Iris pigment epithelial cell (primary cell): ENCODE measurements at regions not wholly inside any gene's neighbourhood (a gene's known extent, or its start where the extent isn't known, plus 50 kb on each side); places are given as distances from the start of the nearest gene placed in this dataset.

Experiments used
- DNase-seq: peaks from one replicate; pipeline ENCODE4 v3.0.0-alpha.2; 2011; ENCODE audit warnings: low read depth

- no peak for DNase-seq
Measured at GRCh38 chr3:74507691-74508090, 106.8 kb downstream of the CNTN3 start.

DNA sequence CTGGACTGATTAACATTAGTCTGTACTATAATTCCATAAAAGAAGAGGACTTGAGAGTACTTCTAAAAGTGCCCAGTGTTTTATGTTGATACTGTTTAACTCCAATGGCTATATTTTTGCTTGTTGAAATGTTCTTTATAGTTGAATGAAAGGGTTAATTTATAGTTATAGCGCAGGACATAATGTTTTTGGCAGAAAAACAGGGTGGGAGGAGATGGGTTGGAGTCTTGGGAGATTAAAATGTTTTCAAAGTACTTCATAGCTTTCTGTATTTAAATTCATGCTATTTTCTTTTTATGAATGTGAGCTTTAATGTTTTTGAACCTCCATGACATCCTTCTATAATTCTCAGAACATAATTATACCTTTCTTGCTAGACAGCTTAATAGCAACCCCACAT, 108.2 kb downstream of the CNTN3 start:
- DNase-seq: no peak

DNA sequence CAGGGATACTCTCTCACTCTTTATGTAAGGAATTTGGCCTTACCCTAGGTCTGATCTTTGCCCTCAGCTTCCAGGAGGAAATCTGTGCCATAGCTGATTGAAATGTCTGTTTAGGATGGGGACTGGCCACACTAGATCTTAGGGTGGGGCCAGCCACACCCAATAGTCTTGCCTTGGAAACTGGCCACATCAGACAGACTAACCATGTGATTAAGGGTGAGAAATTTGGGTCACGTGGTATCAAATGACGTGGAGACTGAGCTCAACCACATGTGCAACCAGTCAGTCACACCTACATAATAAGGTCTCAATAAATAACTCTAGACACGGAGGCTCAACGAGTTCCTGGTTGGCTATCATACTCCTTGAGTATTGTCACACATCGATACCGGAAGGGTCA, 113.5 kb downstream of the CNTN3 start:
- no peak for DNase-seq

DNA sequence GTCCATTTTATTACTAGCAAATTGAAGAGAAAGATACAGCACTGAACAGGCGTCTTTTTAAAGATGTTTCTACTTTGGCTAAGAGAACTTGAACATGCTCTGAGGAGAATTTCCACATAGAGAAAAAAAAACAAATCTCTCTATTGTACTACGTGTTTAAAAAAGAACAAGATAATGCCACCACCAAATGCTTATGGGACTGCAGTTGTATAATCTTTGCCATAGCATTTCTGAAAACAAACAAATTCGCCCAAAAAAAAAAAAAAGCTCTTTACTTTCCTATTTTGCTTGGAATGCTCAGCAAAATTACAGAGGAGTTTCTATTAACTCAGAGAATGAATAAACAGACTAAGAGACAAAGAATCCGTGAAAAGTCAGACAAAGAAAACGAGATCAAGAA, 114.2 kb downstream of the CNTN3 start:
- no peak for DNase-seq

- DNase-seq: peak; percentile 20
Measured at GRCh38 chr3:74491874-74492273, 122.6 kb downstream of the CNTN3 start.

DNA sequence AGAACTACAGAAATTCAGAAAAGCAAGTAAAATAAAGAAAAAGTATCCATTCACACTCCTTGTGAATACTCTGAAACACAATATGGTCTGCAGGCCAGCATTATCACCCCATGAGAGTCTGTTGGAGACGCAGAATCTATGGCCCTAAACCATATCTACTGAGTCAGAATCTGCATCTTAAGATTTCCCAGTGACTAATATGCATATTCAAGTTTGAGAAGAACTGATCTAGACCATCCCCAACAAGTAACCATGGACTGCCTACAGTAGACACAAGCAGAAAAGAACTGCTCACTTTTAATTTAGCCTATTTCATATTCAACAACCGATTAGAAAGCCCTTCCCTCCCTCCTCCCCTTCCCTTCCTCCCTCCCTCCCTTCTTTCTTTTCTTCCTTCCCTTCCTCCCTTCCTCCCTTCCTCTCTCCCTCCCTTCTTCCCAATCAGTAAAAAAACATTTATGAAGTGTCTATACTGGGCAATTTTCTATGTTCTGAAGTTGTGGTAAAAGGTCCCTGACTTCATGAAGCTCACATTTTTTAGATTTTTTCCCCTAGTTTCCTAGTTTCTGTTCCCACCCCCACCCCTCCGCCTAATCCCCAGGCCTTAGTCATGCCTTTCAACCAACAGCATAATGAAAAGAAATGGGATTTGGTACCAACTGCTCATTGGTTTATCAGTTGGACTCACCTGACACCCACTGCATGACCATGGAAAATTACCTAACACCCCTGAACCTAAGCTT, 125.2 kb downstream of the CNTN3 start:
- peak; percentile 19 for DNase-seq

DNA sequence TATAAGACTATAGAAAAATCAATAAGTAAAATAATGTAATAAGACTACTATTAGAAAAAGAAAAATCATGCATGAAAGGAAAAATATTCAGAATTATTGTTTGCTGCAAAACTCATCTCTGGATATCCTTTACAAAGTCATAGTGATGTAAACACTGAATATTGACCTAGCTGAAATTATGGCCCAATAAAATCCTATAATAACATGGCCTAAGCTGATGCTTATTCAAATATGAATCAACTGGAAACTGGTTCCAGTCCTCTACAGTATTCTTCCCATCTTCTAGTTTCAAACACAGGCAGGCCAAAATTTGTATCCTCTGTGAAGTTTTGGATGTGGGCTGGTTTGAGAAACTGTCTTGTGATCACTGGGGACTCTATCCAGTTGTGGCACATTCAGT, 134.5 kb downstream of the CNTN3 start:
- DNase-seq: no peak

- no peak for DNase-seq
Measured at GRCh38 chr3:74470313-74470712, 144.1 kb downstream of the CNTN3 start.

DNA sequence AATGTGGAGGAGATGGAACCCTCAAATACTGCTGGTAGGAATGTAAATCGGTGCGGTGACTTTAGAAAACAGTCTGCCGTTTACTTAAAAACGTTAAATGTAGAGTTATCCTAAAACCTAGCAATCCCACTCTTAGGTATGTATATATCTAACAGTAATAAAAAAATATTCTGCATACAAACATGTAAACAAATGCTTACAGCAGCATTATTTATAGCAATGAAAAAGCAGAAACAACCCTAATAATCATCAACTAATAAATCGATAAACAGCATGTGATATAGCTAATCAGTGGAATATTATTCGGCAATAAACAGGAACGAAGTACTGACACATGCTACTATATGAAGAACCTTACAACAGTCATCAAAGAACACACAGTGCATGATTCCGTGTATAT, 144.7 kb downstream of the CNTN3 start:
- no peak for DNase-seq

GRCh38 chr3:74469151-74469550, 145.3 kb downstream of the CNTN3 start:
- DNase-seq: peak; percentile 22

- DNase-seq: peak; percentile 28
Measured at GRCh38 chr3:74465715-74466410, 148.6 kb downstream of the CNTN3 start.

- no peak for DNase-seq
Measured at GRCh38 chr3:74463515-74463914, 150.9 kb downstream of the CNTN3 start.

- DNase-seq: no peak
Measured at GRCh38 chr3:74456166-74456565, 158.3 kb downstream of the CNTN3 start.

DNA sequence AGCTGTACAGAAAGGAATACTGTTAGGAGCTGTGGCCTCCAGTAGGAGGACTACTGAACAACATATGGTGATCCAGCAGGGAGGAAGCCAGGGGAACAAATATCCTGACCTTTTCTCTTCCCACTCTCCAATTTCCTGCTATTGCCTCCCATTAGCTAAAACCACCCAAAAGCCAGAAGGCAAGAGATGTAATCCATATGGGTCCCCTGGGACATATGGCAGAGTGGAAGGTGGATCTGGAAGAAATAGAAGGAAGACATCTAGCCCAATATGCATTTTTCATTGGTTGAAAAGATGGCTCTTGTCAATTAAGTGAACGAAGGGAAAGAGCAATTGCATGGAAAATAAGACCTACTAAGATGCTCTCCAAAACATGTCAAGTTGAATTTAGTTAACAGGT, 167.2 kb downstream of the CNTN3 start:
- DNase-seq: no peak

GRCh38 chr3:74445541-74445940, 168.9 kb downstream of the CNTN3 start:
- no peak for DNase-seq

GRCh38 chr3:74443102-74443501, 171.4 kb downstream of the CNTN3 start:
- DNase-seq: peak; percentile 20

DNA sequence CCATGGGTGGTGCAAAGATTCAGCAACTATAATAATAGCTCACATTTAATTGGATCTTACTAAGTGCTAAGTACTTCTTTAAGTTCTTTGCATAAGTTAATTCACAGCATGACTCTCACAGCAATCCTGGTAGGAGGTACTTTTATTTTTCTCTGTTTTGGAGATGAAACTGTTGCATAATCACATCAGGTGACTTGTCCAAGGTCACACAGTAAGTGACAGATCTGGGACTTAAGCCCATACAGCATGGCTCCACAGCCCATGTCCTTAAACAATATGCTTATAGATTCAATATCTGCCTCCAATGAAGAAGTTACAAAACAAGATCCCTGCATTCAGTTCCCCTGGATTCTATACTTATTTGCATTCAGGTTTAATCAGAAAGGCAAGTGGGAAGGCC, 171.8 kb downstream of the CNTN3 start:
- DNase-seq: no peak

DNA sequence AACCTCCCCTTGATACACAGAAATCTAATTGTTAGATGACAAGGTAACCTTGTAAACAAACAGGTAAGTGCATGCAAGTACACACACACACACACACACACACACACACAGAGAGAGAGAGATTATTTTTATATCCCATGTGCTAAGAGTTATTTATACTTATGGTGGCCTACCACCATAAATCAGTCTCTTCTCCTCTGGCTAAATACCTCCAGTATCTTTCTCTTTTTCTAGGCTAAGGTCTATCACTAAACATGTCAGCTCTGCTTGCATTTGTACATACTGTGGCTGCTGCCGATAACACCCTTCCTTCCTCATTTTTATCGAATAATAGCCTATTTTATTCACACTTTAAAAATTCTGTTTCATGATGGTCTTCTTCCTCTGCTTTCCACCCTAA, 172.4 kb downstream of the CNTN3 start:
- no peak for DNase-seq

DNA sequence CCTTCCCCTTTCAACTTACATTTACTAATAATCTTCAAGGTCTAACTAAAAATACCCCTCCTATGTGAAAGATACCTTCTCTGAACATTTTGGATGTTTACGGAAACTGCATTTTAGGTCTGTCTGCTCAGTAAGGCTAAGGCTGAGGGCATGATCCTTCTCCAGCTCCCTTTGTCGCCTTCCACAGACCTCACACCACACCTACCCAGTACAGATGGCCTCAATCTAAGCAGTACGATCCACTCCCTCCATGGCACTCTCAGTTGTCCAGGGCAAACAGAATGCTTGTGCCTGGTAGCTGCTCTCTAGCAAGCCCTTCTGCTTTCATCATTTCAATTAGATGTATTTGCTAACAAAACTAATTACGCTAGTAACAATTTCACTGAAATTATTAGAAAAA, 178.3 kb downstream of the CNTN3 start:
- no peak for DNase-seq

GRCh38 chr3:74435631-74436030, 178.8 kb downstream of the CNTN3 start:
- DNase-seq: no peak

GRCh38 chr3:74434406-74434805, 180.1 kb downstream of the CNTN3 start:
- DNase-seq: no peak

GRCh38 chr3:74426571-74426970, 187.9 kb downstream of the CNTN3 start:
- peak; percentile 74 for DNase-seq

DNA sequence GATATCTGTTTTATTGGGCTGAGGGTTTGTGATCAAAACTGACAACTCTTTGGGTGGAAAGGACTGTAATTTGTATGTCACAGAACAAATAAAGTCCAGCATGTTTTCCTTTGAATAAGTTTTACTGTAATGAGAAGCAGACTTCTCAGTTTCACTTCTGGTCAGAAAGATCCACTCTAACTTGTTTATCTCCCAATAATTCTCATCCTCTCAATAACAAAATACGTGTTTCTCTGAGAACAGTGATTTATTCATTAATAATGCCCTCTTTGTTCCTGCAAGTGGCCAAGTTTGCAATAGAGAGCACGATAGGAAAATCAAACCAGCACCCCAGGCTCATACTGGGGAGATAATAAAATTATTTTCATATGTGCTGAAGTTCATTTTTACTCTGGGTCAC, 190.6 kb downstream of the CNTN3 start:
- no peak for DNase-seq
